Stimulated activated naive B cell treated with anti-CD40 and anti-IgM and Interleukin-4, amounts not matched to agents 10 μg/mL and 1 μg/mL and 100 μg/mL, for 72 hours (primary cell): ENCODE measurements at regions not wholly inside any gene's neighbourhood (a gene's known extent, or its start where the extent isn't known, plus 50 kb on each side); places are given as distances from the start of the nearest gene placed in this dataset.
"Not testable (repeated sequence)": the region's sequence is repeated elsewhere in the genome, so short reads cannot be mapped to it uniquely, and the experiment has no call there.

Source experiments
- ATAC-seq, 2 donors: fragments of 150-1000 bp; cut with Tn5 transposase; replicated peaks; 2 replicates each; pipeline ENCODE4 v1.10.0; 2021; ENCODE audit warnings: moderate library complexity in 1 of 2
- DNase-seq: peaks from one replicate; pipeline ENCODE4 v3.0.0; 2021
- H3K27ac Mint-ChIP-seq: one replicate; pipeline ENCODE4 v1.8.0; 2022; ENCODE audit warnings: mild to moderate bottlenecking, mixed read lengths
- H3K27me3 Mint-ChIP-seq, 2 donors: one replicate each; pipeline ENCODE4 v1.8.0; 2022; ENCODE audit warnings: mixed read lengths in 2 of 2
- H3K36me3 Mint-ChIP-seq, 2 donors: one replicate each; pipeline ENCODE4 v1.8.0; 2022; ENCODE audit warnings: mixed read lengths in 2 of 2, mild to moderate bottlenecking in 1 of 2
- H3K4me1 Mint-ChIP-seq, 2 donors: one replicate each; pipeline ENCODE4 v1.8.0; 2022; ENCODE audit warnings: mixed read lengths in 2 of 2, mild to moderate bottlenecking in 1 of 2
- H3K4me3 Mint-ChIP-seq, 2 donors: one replicate each; pipeline ENCODE4 v1.8.0; 2022; ENCODE audit warnings: mild to moderate bottlenecking in 2 of 2, mixed read lengths in 2 of 2, moderate library complexity in 1 of 2
- H3K9me3 Mint-ChIP-seq, 2 donors: one replicate each; pipeline ENCODE4 v1.8.0; 2022; ENCODE audit warnings: mixed read lengths in 2 of 2, mild to moderate bottlenecking in 1 of 2

GRCh38 chr12:24537083-24537860, 411.6 kb downstream of the BCAT1 start:
- Mint-ChIP-seq H3K36me3 (no peaks in the 10 kb centered on the region), H3K27me3 (no peaks in the 10 kb centered on the region), H3K27ac (no peak overlapping the region), H3K9me3 (no peaks in the 10 kb centered on the region), H3K4me3 (no peak overlapping the region), H3K4me1 (no peaks in the 10 kb centered on the region)
- ATAC-seq (no peak), DNase-seq (no peak)

- Mint-ChIP-seq H3K9me3 (no peaks in the 10 kb centered on the region), H3K27me3 (no peaks in the 10 kb centered on the region), H3K4me1 (no peaks in the 10 kb centered on the region), H3K27ac (no peak overlapping the region), H3K4me3 (no peak overlapping the region), H3K36me3 (no peaks in the 10 kb centered on the region)
- ATAC-seq: no peak
- DNase-seq: no peak
Observed at GRCh38 chr12:24535334-24536069, 413.4 kb downstream of the BCAT1 start.

GRCh38 chr12:24534622-24535021, 414.3 kb downstream of the BCAT1 start:
- Mint-ChIP-seq H3K9me3 (no peaks in the 10 kb centered on the region), H3K4me3 (no peak overlapping the region), H3K27ac (no peak overlapping the region), H3K4me1 (no peaks in the 10 kb centered on the region), H3K27me3 (no peaks in the 10 kb centered on the region), H3K36me3 (no peaks in the 10 kb centered on the region)
- DNase-seq: no peak
- ATAC-seq: no peak

GRCh38 chr12:24533716-24534352, 415.1 kb downstream of the BCAT1 start:
- H3K27me3 Mint-ChIP-seq: no peaks in the 10 kb centered on the region
- H3K9me3 Mint-ChIP-seq: no peaks in the 10 kb centered on the region
- no peaks in the 10 kb centered on the region for H3K36me3 Mint-ChIP-seq
- no peaks in the 10 kb centered on the region for H3K4me1 Mint-ChIP-seq
- H3K4me3 Mint-ChIP-seq: no peak overlapping the region
- H3K27ac Mint-ChIP-seq: no peak overlapping the region
- DNase-seq: no peak
- no peak for ATAC-seq

GRCh38 chr12:24530689-24531088, 418.2 kb downstream of the BCAT1 start:
- no peaks in the 10 kb centered on the region for H3K27me3 Mint-ChIP-seq
- ATAC-seq: no peak
- H3K4me3 Mint-ChIP-seq: no peak overlapping the region
- H3K4me1 Mint-ChIP-seq: peaks cover 0 to 2% of the 10 kb centered on the region in 2 donors
- H3K9me3 Mint-ChIP-seq: no peaks in the 10 kb centered on the region
- no peak overlapping the region for H3K27ac Mint-ChIP-seq
- DNase-seq: no peak
- H3K36me3 Mint-ChIP-seq: no peaks in the 10 kb centered on the region

- H3K27ac Mint-ChIP-seq: peak overlapping the region; percentile 22
- peaks cover 0 to 2% of the 10 kb centered on the region in 2 donors for H3K9me3 Mint-ChIP-seq
- H3K27me3 Mint-ChIP-seq: no peaks in the 10 kb centered on the region
- DNase-seq: no peak
- no peak overlapping the region for H3K4me3 Mint-ChIP-seq
- peaks cover 0 to 2% of the 10 kb centered on the region in 2 donors for H3K4me1 Mint-ChIP-seq
- no peaks in the 10 kb centered on the region for H3K36me3 Mint-ChIP-seq
- ATAC-seq: no peak
Observed at GRCh38 chr12:24527102-24527501, 421.8 kb downstream of the BCAT1 start.

GRCh38 chr12:24522736-24523135, 426.2 kb downstream of the BCAT1 start:
- DNase-seq: no peak
- H3K9me3 Mint-ChIP-seq: peaks cover 20 to 25% of the 10 kb centered on the region in 2 donors
- no peaks in the 10 kb centered on the region for H3K27me3 Mint-ChIP-seq
- peaks cover 0 to 2% of the 10 kb centered on the region in 2 donors for H3K4me1 Mint-ChIP-seq
- no peak for ATAC-seq
- no peak overlapping the region for H3K27ac Mint-ChIP-seq
- no peak overlapping the region for H3K4me3 Mint-ChIP-seq
- H3K36me3 Mint-ChIP-seq: peaks cover 4 to 14% of the 10 kb centered on the region in 2 donors

- ATAC-seq (no peak), DNase-seq (no peak)
- H3K4me3 Mint-ChIP-seq: no peak overlapping the region
- peaks cover 20 to 25% of the 10 kb centered on the region in 2 donors for H3K9me3 Mint-ChIP-seq
- peaks cover 4 to 14% of the 10 kb centered on the region in 2 donors for H3K36me3 Mint-ChIP-seq
- no peaks in the 10 kb centered on the region for H3K27me3 Mint-ChIP-seq
- no peaks in the 10 kb centered on the region for H3K4me1 Mint-ChIP-seq
- H3K27ac Mint-ChIP-seq: no peak overlapping the region
Observed at GRCh38 chr12:24519759-24520158, 429.1 kb downstream of the BCAT1 start.

- Mint-ChIP-seq H3K27me3 (no peaks in the 10 kb centered on the region), H3K9me3 (peaks cover 21 to 25% of the 10 kb centered on the region in 2 donors), H3K4me3 (no peak overlapping the region), H3K36me3 (peaks cover 4 to 14% of the 10 kb centered on the region in 2 donors), H3K4me1 (no peaks in the 10 kb centered on the region), H3K27ac (no peak overlapping the region)
- ATAC-seq (no peak), DNase-seq (no peak)
Observed at GRCh38 chr12:24517000-24517399, 431.9 kb downstream of the BCAT1 start.

- H3K4me3 Mint-ChIP-seq: no peak overlapping the region
- DNase-seq (no peak), ATAC-seq (no peak)
- peaks cover 0 to 5% of the 10 kb centered on the region in 2 donors for H3K27me3 Mint-ChIP-seq
- H3K36me3 Mint-ChIP-seq: no peaks in the 10 kb centered on the region
- no peak overlapping the region for H3K27ac Mint-ChIP-seq
- no peaks in the 10 kb centered on the region for H3K4me1 Mint-ChIP-seq
- H3K9me3 Mint-ChIP-seq: peaks cover 0 to 2% of the 10 kb centered on the region in 2 donors
Observed at GRCh38 chr12:24510581-24511125, 438.2 kb downstream of the BCAT1 start.

GRCh38 chr12:24507827-24508226, 441.1 kb downstream of the BCAT1 start:
- Mint-ChIP-seq H3K27ac (no peak overlapping the region), H3K9me3 (peaks cover 0 to 3% of the 10 kb centered on the region in 2 donors), H3K4me1 (no peaks in the 10 kb centered on the region), H3K36me3 (no peaks in the 10 kb centered on the region), H3K4me3 (no peak overlapping the region), H3K27me3 (peaks cover 0 to 5% of the 10 kb centered on the region in 2 donors)
- ATAC-seq: no peak
- DNase-seq: no peak

- Mint-ChIP-seq H3K9me3 (peaks cover 0 to 3% of the 10 kb centered on the region in 2 donors), H3K4me3 (no peak overlapping the region), H3K4me1 (no peaks in the 10 kb centered on the region), H3K27me3 (peaks cover 0 to 3% of the 10 kb centered on the region in 2 donors), H3K27ac (no peak overlapping the region), H3K36me3 (no peaks in the 10 kb centered on the region)
- DNase-seq (no peak), ATAC-seq (no peak)
Observed at GRCh38 chr12:24505366-24506015, 443.4 kb downstream of the BCAT1 start.

- not testable (repeated sequence) for ATAC-seq, H3K27me3 Mint-ChIP-seq, H3K27ac Mint-ChIP-seq, H3K4me1 Mint-ChIP-seq, H3K36me3 Mint-ChIP-seq, H3K4me3 Mint-ChIP-seq, DNase-seq, H3K9me3 Mint-ChIP-seq
Observed at GRCh38 chr12:24503477-24503876, 445.4 kb downstream of the BCAT1 start.

- no peaks in the 10 kb centered on the region for H3K36me3 Mint-ChIP-seq
- H3K4me1 Mint-ChIP-seq: no peaks in the 10 kb centered on the region
- no peaks in the 10 kb centered on the region for H3K27me3 Mint-ChIP-seq
- ATAC-seq (no peak), DNase-seq (no peak)
- H3K4me3 Mint-ChIP-seq: no peak overlapping the region
- peaks cover 0 to 3% of the 10 kb centered on the region in 2 donors for H3K9me3 Mint-ChIP-seq
- H3K27ac Mint-ChIP-seq: no peak overlapping the region
Observed at GRCh38 chr12:24500831-24501230, 448.1 kb downstream of the BCAT1 start.
